ENCODE measurements at regions not wholly inside any gene's neighbourhood (a gene's known extent, or its start where the extent isn't known, plus 50 kb on each side); places are given as distances from the start of the nearest gene placed in this dataset.
"Not testable (repeated sequence)": the region's sequence is repeated elsewhere in the genome, so short reads cannot be mapped to it uniquely, and the experiment has no call there.

GRCh38 chr5:71811779-71812178 lies 92.7 kb downstream of the CARTPT start:
- Mint-ChIP-seq H3K27me3 (ENCODE audit: unreplicated experiment) (no peaks in the 10 kb centered on the region), H3K4me1 (ENCODE audit: low read depth, unreplicated experiment) (peaks cover 5% of the 10 kb centered on the region), H3K27ac (ENCODE audit: unreplicated experiment) (no peak overlapping the region), H3K36me3 (ENCODE audit: unreplicated experiment) (peaks cover 8% of the 10 kb centered on the region), H3K9me3 (ENCODE audit: unreplicated experiment) (peaks cover 3% of the 10 kb centered on the region), H3K4me3 (ENCODE audit: unreplicated experiment) (no peak overlapping the region)
- no peak for TF ChIP-seq CTCF (IDR thresholded peaks at IDR 0.05; ENCODE audit: partially characterized antibody, unreplicated experiment)
- DNase-seq: no peak

DNA sequence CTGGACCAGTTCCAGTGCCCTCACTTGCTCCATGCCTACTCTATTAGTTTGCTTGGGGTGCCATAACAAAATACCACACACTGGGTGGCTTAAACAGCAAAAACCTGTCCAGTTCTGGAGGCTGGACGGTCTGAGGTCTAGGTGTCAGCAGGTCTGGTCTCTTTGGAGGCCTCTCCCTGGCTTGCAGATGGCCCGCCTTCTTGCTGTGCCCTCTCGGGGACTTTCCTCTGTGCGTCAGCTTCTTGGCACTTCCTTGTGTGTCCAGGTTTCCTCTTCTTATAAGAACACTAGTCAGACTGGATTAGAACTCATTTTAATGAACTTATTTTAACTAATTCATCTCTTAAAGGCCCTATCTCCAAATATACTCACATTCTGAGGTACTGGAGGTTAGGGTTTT lies 97.2 kb downstream of the CARTPT start:
- TF ChIP-seq CTCF (IDR thresholded peaks at IDR 0.05; ENCODE audit: partially characterized antibody, unreplicated experiment): no peak
- no peaks in the 10 kb centered on the region for H3K4me1 Mint-ChIP-seq (ENCODE audit: low read depth, unreplicated experiment)

DNA sequence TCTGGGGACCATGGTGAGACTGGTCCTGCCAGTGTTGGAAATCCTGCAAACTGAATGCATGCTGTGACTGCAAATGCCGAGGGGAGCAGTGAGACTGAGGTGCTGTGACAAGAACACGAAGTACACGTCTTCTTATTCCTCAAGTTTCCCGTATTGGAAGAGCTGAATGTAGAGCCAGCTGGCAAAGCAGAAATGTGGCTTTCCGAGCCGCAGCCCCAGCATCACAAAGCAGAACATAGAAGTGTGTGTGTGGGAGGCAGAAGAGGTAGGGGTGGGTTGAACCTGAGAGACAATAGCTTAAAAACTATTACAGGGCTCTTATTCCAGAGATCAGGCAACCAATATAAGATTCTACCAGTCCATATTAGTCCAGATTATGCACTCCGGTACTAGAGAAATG lies 98.8 kb downstream of the CARTPT start:
- Mint-ChIP-seq H3K27me3 (ENCODE audit: unreplicated experiment) (no peaks in the 10 kb centered on the region), H3K4me3 (ENCODE audit: unreplicated experiment) (no peak overlapping the region), H3K9me3 (ENCODE audit: unreplicated experiment) (peaks cover 6% of the 10 kb centered on the region), H3K27ac (ENCODE audit: unreplicated experiment) (no peak overlapping the region), H3K36me3 (ENCODE audit: unreplicated experiment) (peaks cover 30% of the 10 kb centered on the region), H3K4me1 (ENCODE audit: low read depth, unreplicated experiment) (no peaks in the 10 kb centered on the region)
- no peak for TF ChIP-seq CTCF (IDR thresholded peaks at IDR 0.05; ENCODE audit: partially characterized antibody, unreplicated experiment)
- DNase-seq: no peak

More for the DNA sequence above, 97.2 kb downstream of the CARTPT start:
- H3K27ac Mint-ChIP-seq (ENCODE audit: unreplicated experiment): no peak overlapping the region
- H3K4me3 Mint-ChIP-seq (ENCODE audit: unreplicated experiment): no peak overlapping the region
- peaks cover 3% of the 10 kb centered on the region for H3K9me3 Mint-ChIP-seq (ENCODE audit: unreplicated experiment)
- no peaks in the 10 kb centered on the region for H3K27me3 Mint-ChIP-seq (ENCODE audit: unreplicated experiment)
- no peak for DNase-seq
- peaks cover 15% of the 10 kb centered on the region for H3K36me3 Mint-ChIP-seq (ENCODE audit: unreplicated experiment)

GRCh38 chr5:71821029-71821428 lies 102.0 kb downstream of the CARTPT start:
- DNase-seq: no peak
- H3K27me3 Mint-ChIP-seq (ENCODE audit: unreplicated experiment): no peaks in the 10 kb centered on the region
- H3K36me3 Mint-ChIP-seq (ENCODE audit: unreplicated experiment): peaks cover 47% of the 10 kb centered on the region
- H3K4me1 Mint-ChIP-seq (ENCODE audit: low read depth, unreplicated experiment): no peaks in the 10 kb centered on the region
- no peak overlapping the region for H3K4me3 Mint-ChIP-seq (ENCODE audit: unreplicated experiment)
- peaks cover 24% of the 10 kb centered on the region for H3K9me3 Mint-ChIP-seq (ENCODE audit: unreplicated experiment)
- no peak overlapping the region for H3K27ac Mint-ChIP-seq (ENCODE audit: unreplicated experiment)
- TF ChIP-seq CTCF (IDR thresholded peaks at IDR 0.05; ENCODE audit: partially characterized antibody, unreplicated experiment): no peak

- peaks cover 31% of the 10 kb centered on the region for H3K9me3 Mint-ChIP-seq (ENCODE audit: unreplicated experiment)
- DNase-seq; H3K4me1 Mint-ChIP-seq (ENCODE audit: low read depth, unreplicated experiment); H3K27me3 Mint-ChIP-seq (ENCODE audit: unreplicated experiment); H3K4me3 Mint-ChIP-seq (ENCODE audit: unreplicated experiment); H3K27ac Mint-ChIP-seq (ENCODE audit: unreplicated experiment): not testable (repeated sequence)
- H3K36me3 Mint-ChIP-seq (ENCODE audit: unreplicated experiment): peaks cover 57% of the 10 kb centered on the region
Measured at GRCh38 chr5:71822065-71822464, 103.0 kb downstream of the CARTPT start.

GRCh38 chr5:71825992-71826391 lies 106.9 kb downstream of the CARTPT start:
- peaks cover 13% of the 10 kb centered on the region for H3K4me1 Mint-ChIP-seq (ENCODE audit: low read depth, unreplicated experiment)
- no peak overlapping the region for H3K4me3 Mint-ChIP-seq (ENCODE audit: unreplicated experiment)
- TF ChIP-seq CTCF (IDR thresholded peaks at IDR 0.05; ENCODE audit: partially characterized antibody, unreplicated experiment): no peak
- H3K9me3 Mint-ChIP-seq (ENCODE audit: unreplicated experiment): peaks cover 31% of the 10 kb centered on the region
- no peak overlapping the region for H3K27ac Mint-ChIP-seq (ENCODE audit: unreplicated experiment)
- H3K36me3 Mint-ChIP-seq (ENCODE audit: unreplicated experiment): peaks cover 55% of the 10 kb centered on the region
- H3K27me3 Mint-ChIP-seq (ENCODE audit: unreplicated experiment): peaks cover 2% of the 10 kb centered on the region
- DNase-seq: no peak

All from glutamatergic neuron (in vitro differentiated cells).